T-cell (primary cell): ENCODE measurements at regions not wholly inside any gene's neighbourhood (a gene's known extent, or its start where the extent isn't known, plus 50 kb on each side); places are given as distances from the start of the nearest gene placed in this dataset.

Experiments
- ATAC-seq, 4 experiments: fragments of 200-7000 bp in 3 of 4; fragments of 150-1000 bp in 1 of 4; cut with Tn5 transposase; replicated peaks in 1 of 4; 1 replicate in 3 of 4; 2 replicates in 1 of 4; pipeline ENCODE4 v1.10.0; 2021; ENCODE audit warnings: moderate library complexity in 3 of 4, mild to moderate bottlenecking in 2 of 4, moderate number of reproducible peaks in 1 of 4
- CTCF ChIA-PET, 2 donors: fragments of 300-600 bp; sonication (Branson Sonifier 250); formaldehyde crosslinking; loops; one replicate each; lab custom pipeline; 2022; ENCODE audit warnings: antibody characterized with exemption in 2 of 2; lab: Charles Lee
- POLR2A ChIA-PET, 2 donors: fragments of 300-600 bp; sonication (Branson Sonifier 250); formaldehyde crosslinking; loops; one replicate each; lab custom pipeline; 2022; ENCODE audit warnings: antibody characterized with exemption in 2 of 2; lab: Charles Lee
- DNase-seq, 35 experiments: peaks; one replicate each; pipeline versions ENCODE4 v3.0.0 to v3.0.0-alpha.2; 2013 to 2023
- H3K27ac ChIP-seq: one replicate; pipeline ENCODE4 v1.5.1; 2013; ENCODE audit warnings: low read length
- H3K27me3 ChIP-seq, 2 experiments: replicated peaks in 1 of 2; 1 replicate in 1 of 2; 2 replicates in 1 of 2; pipeline versions ENCODE4 v1.6.1 to v1.7.0; 2013; ENCODE audit warnings: low read length in 1 of 2, mixed read lengths in 1 of 2; ENCODE audit not compliant: control insufficient read depth in 2 of 2, insufficient read depth in 2 of 2; ENCODE audit errors: extremely low read depth in 1 of 2
- H3K36me3 ChIP-seq, 2 donors: 1 replicate in 1 of 2; 2 replicates in 1 of 2; pipeline versions ENCODE4 v1.6.1 to v1.7.0; 2013; ENCODE audit warnings: low read length in 1 of 2; ENCODE audit not compliant: control insufficient read depth in 2 of 2, insufficient read depth in 1 of 2; ENCODE audit errors: extremely low read depth in 1 of 2
- H3K4me1 ChIP-seq, 2 experiments: 1 replicate in 1 of 2; 2 replicates in 1 of 2; pipeline versions ENCODE4 v1.6.1 to v1.7.0; 2013; ENCODE audit warnings: low read length in 2 of 2, mixed read lengths in 1 of 2; ENCODE audit not compliant: insufficient read depth in 2 of 2, control insufficient read depth in 1 of 2; ENCODE audit errors: extremely low read depth in 1 of 2
- H3K4me3 ChIP-seq, 2 donors: 1 replicate in 1 of 2; 2 replicates in 1 of 2; pipeline versions ENCODE4 v1.5.1 to v1.7.0; 2013; ENCODE audit warnings: mild to moderate bottlenecking in 2 of 2, low read length in 1 of 2, moderate library complexity in 1 of 2; ENCODE audit not compliant: control insufficient read depth in 1 of 2; ENCODE audit errors: extremely low read depth in 1 of 2
- H3K9me3 ChIP-seq: 2 replicates; pipeline ENCODE4 v1.7.0; 2013
- H3K27ac Mint-ChIP-seq, 2 donors: one replicate each; pipeline ENCODE4 v1.8.0; 2020 to 2021; ENCODE audit warnings: mild to moderate bottlenecking in 2 of 2, mixed read lengths in 2 of 2
- H3K27me3 Mint-ChIP-seq, 2 donors: one replicate each; pipeline ENCODE4 v1.8.0; 2021 to 2022; ENCODE audit warnings: mixed read lengths in 2 of 2
- H3K36me3 Mint-ChIP-seq: one replicate; pipeline ENCODE4 v1.8.0; 2021; ENCODE audit warnings: mixed read lengths
- H3K4me1 Mint-ChIP-seq, 3 donors: one replicate each; pipeline ENCODE4 v1.8.0; 2020 to 2022; ENCODE audit warnings: mixed read lengths in 3 of 3, mild to moderate bottlenecking in 1 of 3
- H3K4me3 Mint-ChIP-seq, 3 donors: one replicate each; pipeline ENCODE4 v1.8.0; 2020 to 2022; ENCODE audit warnings: mild to moderate bottlenecking in 3 of 3, mixed read lengths in 3 of 3, moderate library complexity in 3 of 3
- H3K9me3 Mint-ChIP-seq, 3 donors: one replicate each; pipeline ENCODE4 v1.8.0; 2020 to 2022; ENCODE audit warnings: mixed read lengths in 3 of 3
- WGBS: methylation state at CpG from one replicate; pipeline ENCODE4 v1.1.5; 2013; ENCODE audit warnings: missing lambda C conversion rate; ENCODE audit not compliant: insufficient coverage; 5-methylcytosine and 5-hydroxymethylcytosine counted together

DNA sequence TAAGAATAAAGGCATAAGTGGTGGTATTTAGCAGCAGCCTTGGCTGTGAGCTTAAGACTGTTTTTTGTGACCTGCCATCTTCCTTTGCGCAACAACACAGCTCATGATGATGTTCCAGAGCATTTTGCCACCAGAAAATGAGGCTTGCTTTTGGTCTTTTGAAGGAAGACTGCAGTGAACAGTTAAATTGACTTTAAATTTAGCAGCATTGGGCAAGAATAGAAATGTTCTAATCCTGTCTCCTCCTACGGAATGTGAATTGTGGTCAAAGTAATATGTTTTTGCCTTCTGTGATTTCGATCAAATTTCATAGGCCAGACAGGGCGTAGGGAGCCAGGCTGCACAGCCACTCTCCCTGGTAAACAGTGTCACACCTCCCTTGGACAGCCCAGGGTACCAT, 460.7 kb upstream of the RASGRP1 start:
- H3K4me1 ChIP-seq: no peaks in the 10 kb centered on the region
- CTCF ChIA-PET: no interaction called here
- ATAC-seq (no peak), DNase-seq (no peak)
- Mint-ChIP-seq H3K9me3 (no peaks in the 10 kb centered on the region), H3K36me3 (no peaks in the 10 kb centered on the region), H3K4me3 (no peak overlapping the region), H3K27ac (no peak overlapping the region), H3K4me1 (no peaks in the 10 kb centered on the region), H3K27me3 (peaks cover 1 to 5% of the 10 kb centered on the region in 2 donors)
- no peak overlapping the region for H3K4me3 ChIP-seq
- no peaks in the 10 kb centered on the region for H3K9me3 ChIP-seq
- POLR2A ChIA-PET: no interaction called here
- H3K27me3 ChIP-seq: peaks cover 0 to 2% of the 10 kb centered on the region in 2 experiments
- no peak overlapping the region for H3K27ac ChIP-seq
- no peaks in the 10 kb centered on the region for H3K36me3 ChIP-seq
- 98% methylated on average over 4 of the region's 4 CpGs for whole genome bisulfite sequencing

DNA sequence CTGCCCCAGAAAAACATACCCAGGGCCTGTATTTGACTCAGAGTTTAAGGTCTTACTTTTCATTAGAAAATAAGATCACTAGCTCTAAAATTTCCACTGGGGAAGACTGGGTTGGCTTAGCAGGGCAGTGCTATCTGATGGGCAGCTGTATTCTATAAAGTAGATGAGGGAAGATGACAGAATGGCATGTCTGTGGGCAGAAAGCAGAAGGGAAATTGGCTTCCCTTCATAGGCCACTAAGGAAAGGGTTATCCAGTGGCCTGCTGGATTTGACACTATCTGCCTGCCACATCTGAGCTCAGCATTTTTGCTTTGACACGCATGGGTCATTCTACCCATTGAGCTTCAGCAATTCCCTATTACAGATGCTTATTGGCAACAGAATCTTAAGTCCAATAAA, 461.3 kb upstream of the RASGRP1 start:
- Histone ChIP-seq H3K9me3 (no peaks in the 10 kb centered on the region), H3K4me1 (no peaks in the 10 kb centered on the region), H3K4me3 (no peak overlapping the region), H3K36me3 (no peaks in the 10 kb centered on the region), H3K27me3 (peaks cover 0 to 2% of the 10 kb centered on the region in 2 experiments), H3K27ac (no peak overlapping the region)
- Mint-ChIP-seq H3K27ac (no peak overlapping the region), H3K4me3 (no peak overlapping the region), H3K36me3 (no peaks in the 10 kb centered on the region), H3K4me1 (no peaks in the 10 kb centered on the region), H3K9me3 (no peaks in the 10 kb centered on the region), H3K27me3 (peaks cover 1 to 5% of the 10 kb centered on the region in 2 donors)
- ChIA-PET CTCF (no interaction called here), POLR2A (no interaction called here)
- DNase-seq (no peak), ATAC-seq (no peak)
- WGBS: no CpG with 5 or more reads among the region's 1 CpG

DNA sequence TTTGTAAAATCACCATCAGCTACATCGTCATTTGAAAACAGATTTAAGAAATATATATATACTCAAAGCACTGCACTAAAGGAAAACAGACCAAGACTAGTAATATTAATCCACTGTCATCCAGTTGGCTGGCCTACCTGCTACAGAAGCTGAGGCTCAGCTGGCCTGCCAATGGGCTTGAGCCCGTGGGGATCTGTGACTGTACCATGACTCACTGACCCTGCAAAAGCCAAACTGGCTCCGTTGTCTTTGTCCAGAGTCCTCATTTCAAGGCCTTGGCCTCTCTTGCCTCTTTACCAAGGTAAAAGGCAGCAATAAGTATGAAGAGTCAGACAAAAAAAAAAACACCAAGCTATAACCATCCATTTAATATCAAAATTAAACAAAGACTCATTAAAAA, 463.5 kb upstream of the RASGRP1 start:
- Mint-ChIP-seq H3K4me1 (no peaks in the 10 kb centered on the region), H3K27ac (no peak overlapping the region), H3K27me3 (peaks cover 1 to 5% of the 10 kb centered on the region in 2 donors), H3K36me3 (no peaks in the 10 kb centered on the region), H3K9me3 (no peaks in the 10 kb centered on the region), H3K4me3 (no peak overlapping the region)
- ChIA-PET POLR2A (no interaction called here), CTCF (interaction anchor here in 1 of 2 donors (0.6 kb wide), 1 partner anchor 287 kb away, joined by 3 read pairs; no protein-coding TSS in a partner anchor)
- H3K4me3 ChIP-seq: no peak overlapping the region
- H3K4me1 ChIP-seq: no peaks in the 10 kb centered on the region
- 80% methylated on average over 2 of the region's 3 CpGs for WGBS
- no peak for ATAC-seq
- H3K27me3 ChIP-seq: peaks cover 0 to 2% of the 10 kb centered on the region in 2 experiments
- no peak overlapping the region for H3K27ac ChIP-seq
- no peak for DNase-seq
- no peaks in the 10 kb centered on the region for H3K36me3 ChIP-seq
- H3K9me3 ChIP-seq: no peaks in the 10 kb centered on the region

DNA sequence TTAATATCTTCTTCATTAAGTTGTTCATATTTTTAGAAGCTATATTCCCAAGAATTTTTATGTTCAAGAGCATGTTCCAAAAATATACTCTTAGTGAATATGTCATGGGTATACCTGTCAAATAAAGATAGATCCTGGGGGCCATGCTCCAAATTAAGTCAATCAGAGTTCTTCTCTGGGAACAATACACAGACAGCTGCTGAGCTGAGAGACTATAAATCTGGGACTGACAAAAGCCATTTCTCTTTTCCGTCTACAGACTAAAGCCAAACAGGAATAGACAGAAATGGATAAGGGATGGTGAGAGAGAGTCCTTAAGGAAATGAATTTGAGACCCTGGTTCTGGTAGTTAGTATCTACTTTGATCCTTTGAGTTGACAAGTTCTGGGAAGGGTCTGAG, 465.1 kb upstream of the RASGRP1 start:
- H3K36me3 Mint-ChIP-seq: no peaks in the 10 kb centered on the region
- POLR2A ChIA-PET: no interaction called here
- no peaks in the 10 kb centered on the region for H3K9me3 Mint-ChIP-seq
- no peak overlapping the region for H3K4me3 Mint-ChIP-seq
- CTCF ChIA-PET: no interaction called here
- Histone ChIP-seq H3K27me3 (peaks cover 0 to 2% of the 10 kb centered on the region in 2 experiments), H3K4me3 (no peak overlapping the region), H3K9me3 (no peaks in the 10 kb centered on the region), H3K4me1 (no peaks in the 10 kb centered on the region), H3K36me3 (no peaks in the 10 kb centered on the region), H3K27ac (no peak overlapping the region)
- DNase-seq (no peak), ATAC-seq (no peak)
- H3K27ac Mint-ChIP-seq: no peak overlapping the region
- WGBS: no CpG with 5 or more reads among the region's 1 CpG
- H3K27me3 Mint-ChIP-seq: peaks cover 1 to 2% of the 10 kb centered on the region in 2 donors
- H3K4me1 Mint-ChIP-seq: no peaks in the 10 kb centered on the region

DNA sequence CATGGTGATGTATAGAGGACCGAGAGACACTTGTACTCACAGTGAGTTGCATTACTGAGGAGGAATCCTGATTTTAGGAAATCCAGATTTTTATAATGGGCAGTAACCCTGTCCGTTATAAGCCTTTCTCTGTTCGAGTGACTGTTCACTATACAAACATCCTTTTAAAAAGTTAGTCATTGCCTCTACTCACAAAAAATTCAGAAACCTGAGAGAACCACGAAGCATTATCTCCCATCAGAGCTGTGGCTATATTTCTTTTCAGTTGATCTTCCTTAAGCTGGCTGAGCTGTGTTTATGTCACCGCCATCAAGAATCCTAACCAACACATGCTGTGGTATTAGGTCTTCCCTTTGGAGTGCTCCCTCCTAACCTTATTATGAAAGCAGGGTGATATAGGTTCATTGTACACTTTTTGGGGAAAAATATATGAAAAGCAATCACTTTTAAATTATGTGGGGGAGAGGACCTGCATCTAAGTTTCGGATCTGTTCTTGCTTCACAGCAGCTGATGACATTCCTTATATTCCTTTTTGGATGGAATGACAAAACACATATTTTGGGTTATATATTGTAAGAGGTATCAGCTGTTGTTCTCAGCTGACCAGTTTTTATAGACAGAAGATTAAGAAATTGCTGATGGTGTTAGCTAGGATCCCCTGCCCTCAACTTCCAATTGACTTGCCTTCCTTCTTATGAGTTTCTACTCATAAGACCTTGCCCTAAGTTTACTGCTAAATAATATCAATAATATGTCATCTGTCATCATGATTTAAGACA, 465.9 kb upstream of the RASGRP1 start:
- no peaks in the 10 kb centered on the region for H3K27me3 ChIP-seq
- 100% methylated on average over 1 of the region's 6 CpGs for WGBS
- no peaks in the 10 kb centered on the region for H3K4me1 Mint-ChIP-seq

DNA sequence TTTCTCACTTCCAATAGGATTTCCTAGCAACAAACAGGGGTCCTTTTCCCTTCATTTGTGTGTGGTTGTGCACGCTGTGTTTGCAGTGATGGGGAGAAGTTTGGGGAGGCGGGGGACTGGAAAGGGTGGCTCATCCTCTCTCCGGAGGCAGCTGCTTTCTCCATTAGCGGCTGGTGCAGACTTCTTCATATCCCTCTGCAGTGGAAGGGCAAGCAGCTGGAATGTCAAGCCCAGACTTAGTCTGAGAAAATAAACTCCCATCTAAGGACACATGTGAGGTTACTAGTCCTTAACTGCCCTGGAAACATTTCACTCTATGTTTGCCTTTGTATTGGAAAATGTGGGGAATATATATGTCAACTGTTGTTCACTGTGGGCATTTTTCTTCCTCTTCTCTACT, 467.0 kb upstream of the RASGRP1 start:
- no peaks in the 10 kb centered on the region for H3K36me3 Mint-ChIP-seq
- no peak overlapping the region for H3K4me3 Mint-ChIP-seq
- H3K4me1 Mint-ChIP-seq: no peaks in the 10 kb centered on the region
- Histone ChIP-seq H3K27me3 (no peaks in the 10 kb centered on the region), H3K4me1 (no peaks in the 10 kb centered on the region), H3K36me3 (no peaks in the 10 kb centered on the region), H3K4me3 (no peak overlapping the region), H3K9me3 (no peaks in the 10 kb centered on the region), H3K27ac (no peak overlapping the region)
- peaks cover 0 to 1% of the 10 kb centered on the region in 2 donors for H3K27me3 Mint-ChIP-seq
- POLR2A ChIA-PET: no interaction called here
- DNase-seq (no peak), ATAC-seq (no peak)
- CTCF ChIA-PET: no interaction called here
- peaks cover 0 to 3% (median 0%) of the 10 kb centered on the region in 3 donors for H3K9me3 Mint-ChIP-seq
- WGBS: 100% methylated on average over 2 of the region's 4 CpGs
- H3K27ac Mint-ChIP-seq: no peak overlapping the region

More for the DNA sequence above, 465.9 kb upstream of the RASGRP1 start:
- CTCF ChIA-PET: no interaction called here
- no peaks in the 10 kb centered on the region for H3K9me3 ChIP-seq
- DNase-seq (no peak), ATAC-seq (no peak)
- no peak overlapping the region for H3K27ac Mint-ChIP-seq
- no peaks in the 10 kb centered on the region for H3K36me3 ChIP-seq
- no peak overlapping the region for H3K27ac ChIP-seq
- no peaks in the 10 kb centered on the region for H3K36me3 Mint-ChIP-seq
- H3K4me1 ChIP-seq: no peaks in the 10 kb centered on the region
- H3K4me3 Mint-ChIP-seq: no peak overlapping the region
- H3K27me3 Mint-ChIP-seq: peaks cover 0 to 1% of the 10 kb centered on the region in 2 donors
- no peak overlapping the region for H3K4me3 ChIP-seq
- POLR2A ChIA-PET: no interaction called here
- H3K9me3 Mint-ChIP-seq: peaks cover 0 to 3% (median 0%) of the 10 kb centered on the region in 3 donors
